ENCODE measurements at regions not wholly inside any gene's neighbourhood (a gene's known extent, or its start where the extent isn't known, plus 50 kb on each side); places are given as distances from the start of the nearest gene placed in this dataset.

GRCh38 chr16:73713778-73714495 is 582.7 kb upstream of the PSMD7 start:
- H3K4me1 ChIP-seq (ENCODE audit: control insufficient read depth, insufficient read depth, low read length) = no peaks in the 10 kb centered on the region
- no peak overlapping the region for H3K9ac ChIP-seq (ENCODE audit: low read length)
- no peaks in the 10 kb centered on the region for H3K36me3 ChIP-seq (ENCODE audit: control insufficient read depth, insufficient read depth, low read length, severe bottlenecking)
- peak; percentile 26 for DNase-seq (ENCODE audit: low read depth)
- no peaks in the 10 kb centered on the region for H3K9me3 ChIP-seq (ENCODE audit: control insufficient read depth, low read length)
- no peak overlapping the region for H3K4me3 ChIP-seq (ENCODE audit: low read length)
- H3K27me3 ChIP-seq (replicated peaks; ENCODE audit: control insufficient read depth, insufficient read depth, low read length) = peaks cover 12% of the 10 kb centered on the region

DNA sequence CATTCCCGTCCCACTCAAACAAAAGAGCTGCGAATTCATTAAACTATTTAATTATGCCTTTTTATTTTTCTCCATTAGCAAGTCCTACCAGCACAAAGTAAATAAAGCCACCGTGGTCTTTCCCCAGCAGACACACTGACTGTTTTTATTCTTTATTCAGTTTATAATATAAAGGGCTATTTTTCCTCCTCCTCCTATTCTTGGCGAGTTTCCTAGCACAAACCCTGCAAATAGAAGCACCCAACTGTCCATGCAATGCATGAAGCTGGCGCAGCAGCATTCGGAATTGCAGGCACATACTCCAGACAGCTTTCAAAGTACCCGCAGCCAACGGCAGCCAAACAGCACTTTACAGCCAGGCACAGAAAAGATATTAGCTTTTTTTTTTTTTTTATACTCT is 583.4 kb upstream of the PSMD7 start:
- peaks cover 12% of the 10 kb centered on the region for H3K27me3 ChIP-seq (replicated peaks; ENCODE audit: control insufficient read depth, insufficient read depth, low read length)
- no peak for DNase-seq (ENCODE audit: low read depth)
- H3K4me1 ChIP-seq (ENCODE audit: control insufficient read depth, insufficient read depth, low read length) = no peaks in the 10 kb centered on the region
- H3K36me3 ChIP-seq (ENCODE audit: control insufficient read depth, insufficient read depth, low read length, severe bottlenecking) = no peaks in the 10 kb centered on the region
- no peaks in the 10 kb centered on the region for H3K9me3 ChIP-seq (ENCODE audit: control insufficient read depth, low read length)
- H3K4me3 ChIP-seq (ENCODE audit: low read length) = no peak overlapping the region
- no peak overlapping the region for H3K9ac ChIP-seq (ENCODE audit: low read length)

GRCh38 chr16:73711406-73712080 is 585.1 kb upstream of the PSMD7 start:
- Histone ChIP-seq H3K9ac (ENCODE audit: low read length) (no peak overlapping the region), H3K4me3 (ENCODE audit: low read length) (no peak overlapping the region), H3K27me3 (replicated peaks; ENCODE audit: control insufficient read depth, insufficient read depth, low read length) (peaks cover 12% of the 10 kb centered on the region), H3K36me3 (ENCODE audit: control insufficient read depth, insufficient read depth, low read length, severe bottlenecking) (no peaks in the 10 kb centered on the region), H3K4me1 (ENCODE audit: control insufficient read depth, insufficient read depth, low read length) (no peaks in the 10 kb centered on the region), H3K9me3 (ENCODE audit: control insufficient read depth, low read length) (no peaks in the 10 kb centered on the region)
- DNase-seq (ENCODE audit: low read depth) = no peak

GRCh38 chr16:73710526-73710925 is 586.1 kb upstream of the PSMD7 start:
- Histone ChIP-seq H3K4me1 (ENCODE audit: control insufficient read depth, insufficient read depth, low read length) (no peaks in the 10 kb centered on the region), H3K9ac (ENCODE audit: low read length) (no peak overlapping the region), H3K4me3 (ENCODE audit: low read length) (no peak overlapping the region), H3K9me3 (ENCODE audit: control insufficient read depth, low read length) (no peaks in the 10 kb centered on the region), H3K36me3 (ENCODE audit: control insufficient read depth, insufficient read depth, low read length, severe bottlenecking) (no peaks in the 10 kb centered on the region), H3K27me3 (replicated peaks; ENCODE audit: control insufficient read depth, insufficient read depth, low read length) (peaks cover 12% of the 10 kb centered on the region)
- DNase-seq (ENCODE audit: low read depth) = no peak

GRCh38 chr16:73707863-73708262 is 588.8 kb upstream of the PSMD7 start:
- Histone ChIP-seq H3K9me3 (ENCODE audit: control insufficient read depth, low read length) (peaks cover 3% of the 10 kb centered on the region), H3K27me3 (replicated peaks; ENCODE audit: control insufficient read depth, insufficient read depth, low read length) (no peaks in the 10 kb centered on the region), H3K9ac (ENCODE audit: low read length) (no peak overlapping the region), H3K4me1 (ENCODE audit: control insufficient read depth, insufficient read depth, low read length) (no peaks in the 10 kb centered on the region), H3K4me3 (ENCODE audit: low read length) (no peak overlapping the region), H3K36me3 (ENCODE audit: control insufficient read depth, insufficient read depth, low read length, severe bottlenecking) (no peaks in the 10 kb centered on the region)
- no peak for DNase-seq (ENCODE audit: low read depth)

GRCh38 chr16:73703891-73704290 is 592.7 kb upstream of the PSMD7 start:
- peaks cover 3% of the 10 kb centered on the region for H3K9me3 ChIP-seq (ENCODE audit: control insufficient read depth, low read length)
- no peak overlapping the region for H3K9ac ChIP-seq (ENCODE audit: low read length)
- H3K4me3 ChIP-seq (ENCODE audit: low read length) = no peak overlapping the region
- H3K4me1 ChIP-seq (ENCODE audit: control insufficient read depth, insufficient read depth, low read length) = no peaks in the 10 kb centered on the region
- H3K36me3 ChIP-seq (ENCODE audit: control insufficient read depth, insufficient read depth, low read length, severe bottlenecking) = no peaks in the 10 kb centered on the region
- no peak for DNase-seq (ENCODE audit: low read depth)
- no peaks in the 10 kb centered on the region for H3K27me3 ChIP-seq (replicated peaks; ENCODE audit: control insufficient read depth, insufficient read depth, low read length)

GRCh38 chr16:73697336-73697735 is 599.3 kb upstream of the PSMD7 start:
- Histone ChIP-seq H3K4me1 (ENCODE audit: control insufficient read depth, insufficient read depth, low read length) (no peaks in the 10 kb centered on the region), H3K9ac (ENCODE audit: low read length) (no peak overlapping the region), H3K4me3 (ENCODE audit: low read length) (no peak overlapping the region), H3K36me3 (ENCODE audit: control insufficient read depth, insufficient read depth, low read length, severe bottlenecking) (no peaks in the 10 kb centered on the region), H3K9me3 (ENCODE audit: control insufficient read depth, low read length) (no peaks in the 10 kb centered on the region), H3K27me3 (replicated peaks; ENCODE audit: control insufficient read depth, insufficient read depth, low read length) (no peaks in the 10 kb centered on the region)
- no peak for DNase-seq (ENCODE audit: low read depth)

DNA sequence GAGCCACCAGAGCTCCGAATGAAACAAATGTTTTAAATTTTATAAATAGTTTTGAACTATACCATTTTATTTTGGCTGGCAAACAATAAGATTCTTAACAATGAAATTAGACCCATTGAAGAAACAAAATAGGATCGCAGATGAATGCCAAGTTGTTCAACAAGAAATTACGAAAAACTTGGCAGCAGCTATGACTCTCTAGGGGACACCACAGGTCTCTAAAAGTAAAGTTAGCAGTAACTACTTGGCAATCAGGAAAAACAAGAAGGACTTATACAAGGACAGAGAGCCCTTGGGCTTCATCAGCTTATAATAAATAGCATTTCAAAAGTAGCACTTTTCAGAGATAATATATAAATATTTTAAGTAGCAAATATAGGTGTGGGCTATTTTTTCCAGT is 603.8 kb upstream of the PSMD7 start:
- no peak for DNase-seq (ENCODE audit: low read depth)

GRCh38 chr16:73683804-73684203 is 612.8 kb upstream of the PSMD7 start:
- DNase-seq (ENCODE audit: low read depth) = no peak
- Histone ChIP-seq H3K4me1 (ENCODE audit: control insufficient read depth, insufficient read depth, low read length) (no peaks in the 10 kb centered on the region), H3K27me3 (replicated peaks; ENCODE audit: control insufficient read depth, insufficient read depth, low read length) (no peaks in the 10 kb centered on the region), H3K4me3 (ENCODE audit: low read length) (no peak overlapping the region), H3K9me3 (ENCODE audit: control insufficient read depth, low read length) (no peaks in the 10 kb centered on the region), H3K36me3 (ENCODE audit: control insufficient read depth, insufficient read depth, low read length, severe bottlenecking) (no peaks in the 10 kb centered on the region), H3K9ac (ENCODE audit: low read length) (no peak overlapping the region)

More for the DNA sequence above, 603.8 kb upstream of the PSMD7 start:
- Histone ChIP-seq H3K4me1 (ENCODE audit: control insufficient read depth, insufficient read depth, low read length) (no peaks in the 10 kb centered on the region), H3K4me3 (ENCODE audit: low read length) (no peak overlapping the region), H3K27me3 (replicated peaks; ENCODE audit: control insufficient read depth, insufficient read depth, low read length) (no peaks in the 10 kb centered on the region), H3K9ac (ENCODE audit: low read length) (no peak overlapping the region), H3K36me3 (ENCODE audit: control insufficient read depth, insufficient read depth, low read length, severe bottlenecking) (no peaks in the 10 kb centered on the region), H3K9me3 (ENCODE audit: control insufficient read depth, low read length) (no peaks in the 10 kb centered on the region)

- no peak for DNase-seq (ENCODE audit: low read depth)
- no peaks in the 10 kb centered on the region for H3K27me3 ChIP-seq (replicated peaks; ENCODE audit: control insufficient read depth, insufficient read depth, low read length)
- no peaks in the 10 kb centered on the region for H3K4me1 ChIP-seq (ENCODE audit: control insufficient read depth, insufficient read depth, low read length)
- no peak overlapping the region for H3K4me3 ChIP-seq (ENCODE audit: low read length)
- H3K9ac ChIP-seq (ENCODE audit: low read length) = no peak overlapping the region
- H3K9me3 ChIP-seq (ENCODE audit: control insufficient read depth, low read length) = peaks cover 11% of the 10 kb centered on the region
- H3K36me3 ChIP-seq (ENCODE audit: control insufficient read depth, insufficient read depth, low read length, severe bottlenecking) = no peaks in the 10 kb centered on the region
These were observed 624.2 kb upstream of the ZFHX3 start for GRCh38 chr16:73672135-73672534.

- Histone ChIP-seq H3K9me3 (ENCODE audit: control insufficient read depth, low read length) (peaks cover 5% of the 10 kb centered on the region), H3K9ac (ENCODE audit: low read length) (no peak overlapping the region), H3K4me3 (ENCODE audit: low read length) (no peak overlapping the region), H3K36me3 (ENCODE audit: control insufficient read depth, insufficient read depth, low read length, severe bottlenecking) (no peaks in the 10 kb centered on the region), H3K4me1 (ENCODE audit: control insufficient read depth, insufficient read depth, low read length) (no peaks in the 10 kb centered on the region), H3K27me3 (replicated peaks; ENCODE audit: control insufficient read depth, insufficient read depth, low read length) (no peaks in the 10 kb centered on the region)
- DNase-seq (ENCODE audit: low read depth) = no peak
These were observed 623.2 kb upstream of the ZFHX3 start for GRCh38 chr16:73670836-73671820.

Measured in adipocyte (in vitro differentiated cells).